Glutamatergic neuron (in vitro differentiated cells): ENCODE measurements at regions not wholly inside any gene's neighbourhood (a gene's known extent, or its start where the extent isn't known, plus 50 kb on each side); places are given as distances from the start of the nearest gene placed in this dataset.

ENCODE experiments used
- DNase-seq: peaks from one replicate; pipeline ENCODE4 v3.0.0; 2022
- H3K27ac Mint-ChIP-seq: one replicate; pipeline ENCODE4 v1.8.0; 2020; ENCODE audit warnings: mild to moderate bottlenecking, mixed read lengths, inconsistent platforms; ENCODE audit not compliant: unreplicated experiment
- H3K27me3 Mint-ChIP-seq: one replicate; pipeline ENCODE4 v1.8.0; 2020; ENCODE audit warnings: mild to moderate bottlenecking, moderate library complexity, mixed read lengths, inconsistent platforms; ENCODE audit not compliant: unreplicated experiment
- H3K36me3 Mint-ChIP-seq: one replicate; pipeline ENCODE4 v1.8.0; 2020; ENCODE audit warnings: mild to moderate bottlenecking, mixed read lengths, inconsistent platforms; ENCODE audit not compliant: unreplicated experiment
- H3K4me1 Mint-ChIP-seq: one replicate; pipeline ENCODE4 v1.8.0; 2020; ENCODE audit warnings: mild to moderate bottlenecking, low read depth, mixed read lengths, inconsistent platforms; ENCODE audit not compliant: unreplicated experiment
- H3K4me3 Mint-ChIP-seq: one replicate; pipeline ENCODE4 v1.8.0; 2020; ENCODE audit warnings: mild to moderate bottlenecking, mixed read lengths, inconsistent platforms; ENCODE audit not compliant: unreplicated experiment
- H3K9me3 Mint-ChIP-seq: one replicate; pipeline ENCODE4 v1.8.0; 2020; ENCODE audit warnings: mild to moderate bottlenecking, moderate library complexity, mixed read lengths, inconsistent platforms; ENCODE audit not compliant: unreplicated experiment
- CTCF ChIP-seq: fragments of 200-600 bp; sonication (generic); IDR thresholded peaks from one replicate; pipeline ENCODE4 v1.5.0; 2021; ENCODE audit not compliant: partially characterized antibody, unreplicated experiment

GRCh38 chr1:244316986-244317655 is 134.6 kb downstream of the ADSS2 start:
- Mint-ChIP-seq H3K27me3 (no peaks in the 10 kb centered on the region), H3K36me3 (no peaks in the 10 kb centered on the region), H3K27ac (no peak overlapping the region), H3K4me1 (no peaks in the 10 kb centered on the region), H3K9me3 (no peaks in the 10 kb centered on the region), H3K4me3 (no peak overlapping the region)
- no peak for TF ChIP-seq CTCF
- DNase-seq = no peak

- H3K4me3 Mint-ChIP-seq = no peak overlapping the region
- H3K4me1 Mint-ChIP-seq = no peaks in the 10 kb centered on the region
- H3K9me3 Mint-ChIP-seq = no peaks in the 10 kb centered on the region
- no peak for DNase-seq
- no peak overlapping the region for H3K27ac Mint-ChIP-seq
- no peaks in the 10 kb centered on the region for H3K36me3 Mint-ChIP-seq
- no peak for TF ChIP-seq CTCF
- no peaks in the 10 kb centered on the region for H3K27me3 Mint-ChIP-seq
These were observed 133.6 kb downstream of the ADSS2 start for GRCh38 chr1:244318078-244318477.

- Mint-ChIP-seq H3K4me1 (no peaks in the 10 kb centered on the region), H3K4me3 (no peak overlapping the region), H3K27ac (no peak overlapping the region), H3K27me3 (no peaks in the 10 kb centered on the region), H3K9me3 (no peaks in the 10 kb centered on the region), H3K36me3 (no peaks in the 10 kb centered on the region)
- no peak for DNase-seq
- TF ChIP-seq CTCF = no peak
These were observed 133.2 kb downstream of the ADSS2 start for GRCh38 chr1:244318512-244318911.

DNA sequence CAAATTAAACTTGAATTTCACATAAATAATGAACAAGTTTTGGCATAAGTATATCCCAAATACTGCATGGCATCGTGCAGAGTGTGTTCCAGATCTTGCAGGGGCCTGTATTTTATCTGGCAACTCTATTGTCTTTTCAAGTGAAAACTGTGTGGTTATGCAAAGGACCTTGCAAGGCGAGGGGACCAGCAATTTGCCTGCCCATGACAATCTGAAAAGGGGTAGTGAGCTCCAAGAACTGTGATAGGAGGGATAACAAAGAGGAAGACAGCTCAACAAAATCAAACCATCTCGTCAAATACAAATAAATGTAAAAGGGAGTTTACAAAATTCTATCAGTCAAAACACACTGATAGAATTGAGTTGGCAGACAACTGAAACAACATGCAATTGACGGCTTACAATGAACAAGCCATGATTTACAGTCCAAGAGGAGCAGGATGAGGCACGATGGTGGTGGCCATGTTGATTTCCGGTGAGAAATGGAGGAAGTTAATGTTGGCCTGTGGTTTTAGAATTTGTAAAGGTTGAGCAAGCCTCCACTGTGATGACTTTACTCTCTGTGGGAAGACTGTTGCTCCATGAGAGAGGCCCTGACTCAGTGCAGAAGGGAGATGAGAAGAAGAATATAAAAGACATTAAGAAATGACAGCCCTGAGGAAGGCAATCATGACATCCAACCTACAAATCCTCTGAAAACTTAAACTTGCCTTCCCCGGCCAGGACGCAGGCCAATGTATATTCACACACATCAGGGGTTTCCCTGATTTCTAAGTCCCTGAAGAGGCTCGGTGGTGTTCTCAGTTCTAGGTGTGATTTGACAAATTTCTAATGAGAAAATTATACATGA is 132.2 kb downstream of the ADSS2 start:
- no peak for DNase-seq
- Mint-ChIP-seq H3K4me3 (no peak overlapping the region), H3K36me3 (no peaks in the 10 kb centered on the region), H3K27me3 (no peaks in the 10 kb centered on the region), H3K9me3 (no peaks in the 10 kb centered on the region), H3K4me1 (no peaks in the 10 kb centered on the region), H3K27ac (no peak overlapping the region)
- no peak for TF ChIP-seq CTCF

DNA sequence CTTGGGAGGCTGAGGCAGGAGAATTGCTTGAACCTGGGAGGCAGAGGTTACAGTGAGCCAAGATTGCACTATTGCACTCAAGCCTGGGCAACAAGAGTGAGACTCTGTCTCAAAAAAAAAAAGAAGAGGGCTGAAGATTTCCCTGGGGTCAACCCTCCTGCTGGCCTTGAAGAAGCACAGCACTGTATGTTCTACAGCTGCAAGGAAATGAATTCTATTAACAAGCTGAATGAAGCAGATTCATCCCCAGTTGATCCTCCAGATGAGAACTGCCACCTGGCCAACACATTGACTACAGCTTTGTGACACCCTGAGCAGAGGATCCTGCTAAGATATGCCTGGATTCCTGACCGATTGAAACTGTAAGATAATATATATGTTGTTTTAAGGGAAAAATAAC is 129.5 kb downstream of the ADSS2 start:
- H3K27me3 Mint-ChIP-seq = peaks cover 1% of the 10 kb centered on the region
- no peaks in the 10 kb centered on the region for H3K9me3 Mint-ChIP-seq
- H3K27ac Mint-ChIP-seq = no peak overlapping the region
- no peaks in the 10 kb centered on the region for H3K36me3 Mint-ChIP-seq
- H3K4me3 Mint-ChIP-seq = no peak overlapping the region
- H3K4me1 Mint-ChIP-seq = no peaks in the 10 kb centered on the region
- TF ChIP-seq CTCF = no peak
- no peak for DNase-seq
